ENCODE measurements at regions not wholly inside any gene's neighbourhood (a gene's known extent, or its start where the extent isn't known, plus 50 kb on each side); places are given as distances from the start of the nearest gene placed in this dataset.

DNA sequence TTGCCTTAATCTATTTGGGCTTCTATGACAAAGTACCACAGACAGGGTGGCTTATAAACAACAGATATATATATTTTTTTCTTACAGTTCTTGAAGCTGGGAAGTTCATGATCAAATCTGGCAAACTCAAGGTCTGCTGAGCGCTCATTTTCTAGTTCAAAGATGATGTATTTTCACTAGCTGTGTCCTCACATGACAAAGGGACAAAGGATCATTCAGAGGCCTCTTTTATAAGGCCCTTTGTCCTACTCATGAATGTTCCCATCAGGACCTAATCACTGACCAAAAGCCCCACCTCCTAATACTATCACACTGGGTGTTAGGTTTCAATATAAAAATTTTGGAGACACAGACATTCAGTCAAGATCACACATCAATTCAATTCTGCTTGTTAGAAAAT is 2025.2 kb downstream of the PCDH7 start:
- Histone ChIP-seq H3K36me3 (no peaks in the 10 kb centered on the region), H3K4me3 (ENCODE audit: low read depth, low read length) (no peak overlapping the region), H3K4me1 (no peaks in the 10 kb centered on the region), H3K27me3 (no peaks in the 10 kb centered on the region), H3K9me3 (no peaks in the 10 kb centered on the region)
- TF ChIP-seq, protein P1, sequence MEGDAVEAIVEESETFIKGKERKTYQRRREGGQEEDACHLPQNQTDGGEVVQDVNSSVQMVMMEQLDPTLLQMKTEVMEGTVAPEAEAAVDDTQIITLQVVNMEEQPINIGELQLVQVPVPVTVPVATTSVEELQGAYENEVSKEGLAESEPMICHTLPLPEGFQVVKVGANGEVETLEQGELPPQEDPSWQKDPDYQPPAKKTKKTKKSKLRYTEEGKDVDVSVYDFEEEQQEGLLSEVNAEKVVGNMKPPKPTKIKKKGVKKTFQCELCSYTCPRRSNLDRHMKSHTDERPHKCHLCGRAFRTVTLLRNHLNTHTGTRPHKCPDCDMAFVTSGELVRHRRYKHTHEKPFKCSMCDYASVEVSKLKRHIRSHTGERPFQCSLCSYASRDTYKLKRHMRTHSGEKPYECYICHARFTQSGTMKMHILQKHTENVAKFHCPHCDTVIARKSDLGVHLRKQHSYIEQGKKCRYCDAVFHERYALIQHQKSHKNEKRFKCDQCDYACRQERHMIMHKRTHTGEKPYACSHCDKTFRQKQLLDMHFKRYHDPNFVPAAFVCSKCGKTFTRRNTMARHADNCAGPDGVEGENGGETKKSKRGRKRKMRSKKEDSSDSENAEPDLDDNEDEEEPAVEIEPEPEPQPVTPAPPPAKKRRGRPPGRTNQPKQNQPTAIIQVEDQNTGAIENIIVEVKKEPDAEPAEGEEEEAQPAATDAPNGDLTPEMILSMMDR (IDR thresholded peaks at IDR 0.05; ENCODE audit: low read depth, low read length): no peak
- DNase-seq: no peak

DNA sequence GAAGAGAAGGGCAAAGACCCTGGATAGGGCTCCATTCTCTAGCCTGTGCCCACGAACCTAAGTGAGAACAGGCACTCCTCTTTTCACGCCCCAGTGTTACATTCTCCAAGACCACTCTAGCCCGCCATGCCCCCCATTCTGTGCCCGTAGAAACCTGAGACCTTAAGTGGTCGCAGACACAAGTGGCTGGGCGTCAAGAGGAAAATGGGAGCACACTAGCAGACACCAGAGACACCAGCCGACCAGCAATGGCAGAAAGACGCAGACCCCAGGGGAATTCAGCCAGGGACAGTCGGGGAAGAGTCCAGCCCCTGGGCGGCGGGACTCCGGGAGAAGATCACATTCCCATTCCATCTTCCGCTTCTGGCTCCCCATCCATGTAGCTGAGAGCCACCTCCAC is 2027.9 kb downstream of the PCDH7 start:
- Histone ChIP-seq H3K36me3 (no peaks in the 10 kb centered on the region), H3K4me3 (ENCODE audit: low read depth, low read length) (no peak overlapping the region), H3K27me3 (no peaks in the 10 kb centered on the region), H3K4me1 (no peaks in the 10 kb centered on the region; the same call in 1 of the 2 replicates), H3K9me3 (no peaks in the 10 kb centered on the region)
- TF ChIP-seq, protein P1 (IDR thresholded peaks at IDR 0.05; ENCODE audit: low read depth, low read length): no peak
- DNase-seq: no peak

DNA sequence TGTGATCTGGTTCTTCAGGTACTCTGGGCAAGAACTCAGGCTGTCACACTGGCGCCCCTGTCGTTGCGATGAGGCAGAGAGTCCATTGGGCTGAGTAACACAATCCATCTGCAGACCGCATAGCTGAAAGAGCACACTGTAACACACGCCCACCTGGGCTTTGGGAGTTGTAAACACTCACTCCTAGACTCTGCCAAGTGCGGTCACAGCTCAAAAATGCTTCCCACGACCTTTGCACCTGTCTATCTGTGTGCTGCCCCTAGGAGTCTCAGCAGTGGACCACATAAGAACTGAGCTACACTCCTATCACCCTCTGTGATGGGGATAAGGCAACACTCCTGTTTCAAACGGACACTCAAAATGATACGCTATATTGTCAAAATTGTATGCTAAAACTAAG is 2028.3 kb downstream of the PCDH7 start:
- DNase-seq: no peak
- no peaks in the 10 kb centered on the region for H3K36me3 ChIP-seq
- H3K27me3 ChIP-seq: no peaks in the 10 kb centered on the region
- no peak overlapping the region for H3K4me3 ChIP-seq (ENCODE audit: low read depth, low read length)
- H3K9me3 ChIP-seq: no peaks in the 10 kb centered on the region
- H3K4me1 ChIP-seq: no peaks in the 10 kb centered on the region; the same call in 1 of the 2 replicates
- TF ChIP-seq, protein P1 (IDR thresholded peaks at IDR 0.05; ENCODE audit: low read depth, low read length): no peak

DNA sequence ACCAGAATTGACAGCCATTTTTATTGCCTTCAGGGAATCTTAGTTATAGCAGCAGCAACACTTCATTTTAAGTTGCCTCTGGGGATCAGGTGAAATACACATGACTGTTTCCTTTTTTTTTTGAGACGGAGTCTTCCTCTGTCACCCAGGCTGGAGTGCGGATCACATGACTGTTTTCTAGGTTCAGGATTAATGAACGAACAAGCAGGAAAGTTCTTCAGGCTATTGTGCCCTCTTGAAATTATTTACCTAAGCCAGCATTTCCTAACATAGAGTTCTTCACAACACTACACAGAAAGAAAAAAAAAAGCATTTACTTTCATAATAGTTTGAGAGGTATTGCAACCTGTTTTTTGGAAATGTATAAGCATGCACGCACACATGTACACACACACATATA is 2032.8 kb downstream of the PCDH7 start:
- no peaks in the 10 kb centered on the region for H3K36me3 ChIP-seq
- TF ChIP-seq, protein P1 (IDR thresholded peaks at IDR 0.05; ENCODE audit: low read depth, low read length): no peak
- DNase-seq: no peak
- H3K9me3 ChIP-seq: no peaks in the 10 kb centered on the region
- H3K27me3 ChIP-seq: no peaks in the 10 kb centered on the region
- H3K4me3 ChIP-seq (ENCODE audit: low read depth, low read length): no peak overlapping the region
- no peaks in the 10 kb centered on the region; the same call in 1 of the 2 replicates for H3K4me1 ChIP-seq

DNA sequence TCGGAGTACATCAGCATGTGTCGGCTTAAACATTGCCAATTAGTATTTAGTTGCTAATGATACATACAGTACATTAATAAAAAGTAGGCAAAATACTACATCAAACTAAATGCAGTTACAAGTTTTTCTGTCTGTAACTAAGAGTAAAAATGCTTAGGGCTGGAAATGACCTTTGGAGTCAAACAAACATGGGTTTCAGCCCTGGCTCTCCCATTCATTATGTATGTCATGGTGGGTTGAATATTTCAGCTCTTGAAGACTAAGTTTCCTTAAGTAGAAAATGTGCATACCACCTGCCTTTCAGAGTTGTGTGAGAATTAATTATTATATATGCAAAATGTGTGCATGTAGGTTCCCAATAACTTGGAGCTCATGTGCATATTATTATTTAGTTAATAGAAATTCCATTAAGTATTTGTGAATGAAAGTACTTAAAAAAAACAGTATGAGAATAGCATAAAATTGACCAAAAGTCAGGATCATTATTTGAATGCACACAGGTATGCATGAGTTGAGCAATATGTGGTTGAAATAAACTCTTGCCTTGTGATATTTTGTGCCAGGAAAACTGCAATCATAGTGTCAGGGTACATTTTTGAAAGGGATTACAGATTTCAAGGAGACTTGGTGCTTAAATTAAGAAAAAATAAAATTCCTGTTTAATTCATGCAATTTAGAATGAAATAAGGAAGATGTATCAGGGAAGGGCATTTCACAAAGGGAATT is 2048.7 kb downstream of the PCDH7 start:
- DNase-seq: no peak
- Histone ChIP-seq H3K4me1 (no peaks in the 10 kb centered on the region), H3K9me3 (no peaks in the 10 kb centered on the region), H3K36me3 (no peaks in the 10 kb centered on the region), H3K4me3 (ENCODE audit: low read depth, low read length) (no peak overlapping the region), H3K27me3 (no peaks in the 10 kb centered on the region)
- TF ChIP-seq, protein P1 (IDR thresholded peaks at IDR 0.05; ENCODE audit: low read depth, low read length): no peak

DNA sequence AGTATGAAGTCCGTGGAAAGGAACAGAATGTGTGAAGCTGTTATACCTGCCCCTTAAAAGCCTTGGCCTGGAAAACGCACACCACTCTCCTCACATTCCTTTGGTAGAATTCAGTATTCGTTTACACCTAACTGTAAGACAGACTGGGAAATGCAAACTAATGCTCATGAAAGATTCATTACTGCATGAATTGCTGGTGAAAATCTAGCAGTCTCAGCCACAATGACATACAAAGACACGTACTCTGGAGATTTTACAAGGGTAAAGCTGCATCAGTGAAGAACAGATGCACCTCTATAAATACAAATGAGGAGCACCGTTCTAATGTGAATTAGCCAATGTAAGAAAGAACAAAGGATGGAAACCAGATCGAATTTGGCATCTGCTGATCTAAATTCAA is 2051.3 kb downstream of the PCDH7 start:
- Histone ChIP-seq H3K4me1 (no peaks in the 10 kb centered on the region), H3K9me3 (no peaks in the 10 kb centered on the region), H3K27me3 (no peaks in the 10 kb centered on the region), H3K4me3 (ENCODE audit: low read depth, low read length) (no peak overlapping the region), H3K36me3 (no peaks in the 10 kb centered on the region)
- TF ChIP-seq, protein P1 (IDR thresholded peaks at IDR 0.05; ENCODE audit: low read depth, low read length): no peak
- no peak for DNase-seq

Measured in BE2C (cell line).